DMS53 treated with DMSO at 0.1 percent for 48 hours (cell line): ENCODE measurements at regions not wholly inside any gene's neighbourhood (a gene's known extent, or its start where the extent isn't known, plus 50 kb on each side); places are given as distances from the start of the nearest gene placed in this dataset.
A peak's percentile ranks its signal among the peaks of the same experiment; 100 is the strongest.
"Not testable (repeated sequence)": the region's sequence is repeated elsewhere in the genome, so short reads cannot be mapped to it uniquely, and the experiment has no call there.

Experiments
- DNase-seq: peaks from one replicate; lab custom pipeline; 2025; ENCODE audit not compliant: unreplicated experiment; lab: John Stamatoyannopoulos, UW

GRCh38 chr5:63564789-63565188 lies 397.5 kb downstream of the HTR1A start:
- no peak for DNase-seq

GRCh38 chr5:63563008-63563917 lies 399.0 kb downstream of the HTR1A start:
- DNase-seq = no peak

GRCh38 chr5:63555874-63556273 lies 406.4 kb downstream of the HTR1A start:
- no peak for DNase-seq

- peak; percentile 12 for DNase-seq
Observed at GRCh38 chr5:63554191-63554590, 408.1 kb downstream of the HTR1A start.

GRCh38 chr5:63553073-63553472 lies 409.2 kb downstream of the HTR1A start:
- no peak for DNase-seq

GRCh38 chr5:63535840-63536602 lies 426.2 kb downstream of the HTR1A start:
- DNase-seq = no peak

GRCh38 chr5:63524281-63524680 lies 438.0 kb downstream of the HTR1A start:
- no peak for DNase-seq

- DNase-seq = no peak
Observed at GRCh38 chr5:63516006-63516405, 446.2 kb downstream of the HTR1A start.

GRCh38 chr5:63500242-63500641 lies 462.0 kb downstream of the HTR1A start:
- no peak for DNase-seq

GRCh38 chr5:63495225-63495624 lies 467.0 kb downstream of the HTR1A start:
- DNase-seq = no peak

GRCh38 chr5:63483338-63483737 lies 478.9 kb downstream of the HTR1A start:
- DNase-seq = no peak

GRCh38 chr5:63473335-63473967 lies 488.8 kb downstream of the HTR1A start:
- no peak for DNase-seq

- DNase-seq = no peak
Observed at GRCh38 chr5:63456279-63456678, 506.0 kb downstream of the HTR1A start.

- no peak for DNase-seq
Observed at GRCh38 chr5:63451188-63451587, 511.1 kb downstream of the HTR1A start.

GRCh38 chr5:63439537-63439936 lies 522.7 kb downstream of the HTR1A start:
- peak; percentile 88 for DNase-seq

GRCh38 chr5:63409737-63410136 lies 552.5 kb downstream of the HTR1A start:
- no peak for DNase-seq

- DNase-seq = no peak
Observed at GRCh38 chr5:63408984-63409383, 553.3 kb downstream of the HTR1A start.

- peak; percentile 57 for DNase-seq
Observed at GRCh38 chr5:63401436-63402046, 560.7 kb downstream of the HTR1A start.

- no peak for DNase-seq
Observed at GRCh38 chr5:63400079-63400478, 562.2 kb downstream of the HTR1A start.

- DNase-seq = no peak
Observed at GRCh38 chr5:63398346-63398745, 563.9 kb downstream of the HTR1A start.

- DNase-seq = not testable (repeated sequence)
Observed at GRCh38 chr5:63388188-63388587, 574.1 kb downstream of the HTR1A start.
